ENCODE measurements at regions not wholly inside any gene's neighbourhood (a gene's known extent, or its start where the extent isn't known, plus 50 kb on each side); places are given as distances from the start of the nearest gene placed in this dataset.

GRCh38 chr10:120685136-120685535 lies 166.0 kb upstream of the WDR11 start:
- TF ChIP-seq, protein P1, sequence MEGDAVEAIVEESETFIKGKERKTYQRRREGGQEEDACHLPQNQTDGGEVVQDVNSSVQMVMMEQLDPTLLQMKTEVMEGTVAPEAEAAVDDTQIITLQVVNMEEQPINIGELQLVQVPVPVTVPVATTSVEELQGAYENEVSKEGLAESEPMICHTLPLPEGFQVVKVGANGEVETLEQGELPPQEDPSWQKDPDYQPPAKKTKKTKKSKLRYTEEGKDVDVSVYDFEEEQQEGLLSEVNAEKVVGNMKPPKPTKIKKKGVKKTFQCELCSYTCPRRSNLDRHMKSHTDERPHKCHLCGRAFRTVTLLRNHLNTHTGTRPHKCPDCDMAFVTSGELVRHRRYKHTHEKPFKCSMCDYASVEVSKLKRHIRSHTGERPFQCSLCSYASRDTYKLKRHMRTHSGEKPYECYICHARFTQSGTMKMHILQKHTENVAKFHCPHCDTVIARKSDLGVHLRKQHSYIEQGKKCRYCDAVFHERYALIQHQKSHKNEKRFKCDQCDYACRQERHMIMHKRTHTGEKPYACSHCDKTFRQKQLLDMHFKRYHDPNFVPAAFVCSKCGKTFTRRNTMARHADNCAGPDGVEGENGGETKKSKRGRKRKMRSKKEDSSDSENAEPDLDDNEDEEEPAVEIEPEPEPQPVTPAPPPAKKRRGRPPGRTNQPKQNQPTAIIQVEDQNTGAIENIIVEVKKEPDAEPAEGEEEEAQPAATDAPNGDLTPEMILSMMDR (conservative IDR thresholded peaks at IDR 0.05) = no peak
- H3K27ac ChIP-seq = no peak overlapping the region

- TF ChIP-seq, protein P1 (conservative IDR thresholded peaks at IDR 0.05) = no peak
- no peak overlapping the region for H3K27ac ChIP-seq
Observed at GRCh38 chr10:120688928-120689327, 162.2 kb upstream of the WDR11 start.

DNA sequence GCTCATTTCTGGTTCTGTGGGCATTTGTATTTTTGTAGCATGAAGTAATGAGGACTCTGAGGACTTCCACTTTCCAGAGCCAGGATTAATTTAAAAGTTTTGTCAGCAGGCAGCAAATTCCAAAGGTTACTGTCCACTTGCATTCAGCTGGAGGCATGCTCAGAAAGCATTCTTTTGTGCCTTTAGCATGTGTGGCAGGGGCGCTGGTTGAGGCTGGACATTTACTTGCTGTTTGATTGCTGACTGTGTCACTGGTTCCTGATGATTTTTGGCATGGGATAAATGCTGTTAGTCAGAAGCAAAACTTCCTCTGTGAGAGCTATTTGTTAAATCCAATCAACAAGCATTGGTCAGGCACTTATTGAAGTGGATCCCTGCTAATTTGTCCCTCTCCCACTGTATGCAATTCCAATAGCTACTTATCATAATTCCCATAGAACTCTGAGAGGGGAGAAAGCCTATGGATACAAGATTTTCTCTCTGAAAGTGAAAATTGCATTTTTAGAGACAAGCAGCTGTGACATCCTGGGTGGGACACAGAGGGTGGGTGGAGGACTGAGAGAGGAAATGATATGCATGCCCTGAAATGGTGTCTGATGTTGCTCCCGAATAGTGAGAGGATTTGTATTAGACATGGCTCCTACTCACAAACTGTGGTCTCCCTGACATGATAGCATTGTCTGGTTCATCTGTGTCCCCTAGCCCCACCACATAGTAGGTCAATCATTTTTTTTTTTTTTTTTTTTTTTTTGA lies 161.2 kb upstream of the WDR11 start:
- TF ChIP-seq, protein P1 (conservative IDR thresholded peaks at IDR 0.05) = no peak
- no peak overlapping the region for H3K27ac ChIP-seq

- H3K27ac ChIP-seq = no peak overlapping the region
- TF ChIP-seq, protein P1 (conservative IDR thresholded peaks at IDR 0.05) = no peak
Observed at GRCh38 chr10:120691625-120692024, 159.5 kb upstream of the WDR11 start.

DNA sequence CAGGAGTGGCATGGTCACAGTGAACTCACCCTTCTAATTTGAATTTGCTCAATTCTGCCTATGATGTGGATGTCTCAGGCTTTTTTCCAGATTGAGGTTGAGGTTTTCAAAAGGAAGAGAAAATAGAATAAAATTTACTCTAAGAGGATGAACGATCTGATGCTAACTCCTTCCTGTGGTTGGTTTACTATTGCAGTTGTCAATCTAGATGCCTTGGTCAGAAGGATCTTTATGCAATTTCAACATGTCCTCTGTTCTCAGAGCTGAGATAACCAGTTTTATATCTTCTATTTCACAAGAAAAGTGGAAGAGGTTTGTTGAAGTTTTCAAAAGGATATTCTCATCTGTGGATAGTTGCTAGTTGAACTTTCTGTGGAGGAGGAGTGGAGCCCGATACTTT lies 150.7 kb upstream of the WDR11 start:
- H3K27ac ChIP-seq = no peak overlapping the region
- TF ChIP-seq, protein P1 (conservative IDR thresholded peaks at IDR 0.05) = no peak

- TF ChIP-seq, protein P1 (conservative IDR thresholded peaks at IDR 0.05) = no peak
- no peak overlapping the region for H3K27ac ChIP-seq
Observed at GRCh38 chr10:120701381-120701780, 149.8 kb upstream of the WDR11 start.

DNA sequence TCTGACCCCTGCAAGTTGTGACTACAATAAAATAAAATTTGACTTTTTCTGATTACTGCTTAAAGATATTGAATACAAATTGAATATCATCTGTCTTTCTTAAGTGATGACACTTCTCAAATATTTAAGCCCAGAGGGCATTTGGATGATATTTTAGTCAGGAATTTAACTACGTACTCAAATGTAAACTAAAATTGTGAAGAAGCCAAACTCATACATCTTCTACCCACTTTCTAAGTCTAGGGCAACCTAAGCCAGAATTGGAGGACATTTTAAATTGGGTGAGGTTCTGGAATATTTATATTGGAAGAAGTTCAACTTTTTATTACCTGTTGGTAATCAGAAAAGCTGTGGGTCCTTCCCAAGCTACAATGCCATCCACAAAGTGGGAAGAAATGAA lies 149.1 kb upstream of the WDR11 start:
- H3K27ac ChIP-seq = no peak overlapping the region
- TF ChIP-seq, protein P1 (conservative IDR thresholded peaks at IDR 0.05) = no peak

All from VCaP (cell line).